ENCODE measurements at regions not wholly inside any gene's neighbourhood (a gene's known extent, or its start where the extent isn't known, plus 50 kb on each side); places are given as distances from the start of the nearest gene placed in this dataset.

- TF ChIP-seq, protein P1, sequence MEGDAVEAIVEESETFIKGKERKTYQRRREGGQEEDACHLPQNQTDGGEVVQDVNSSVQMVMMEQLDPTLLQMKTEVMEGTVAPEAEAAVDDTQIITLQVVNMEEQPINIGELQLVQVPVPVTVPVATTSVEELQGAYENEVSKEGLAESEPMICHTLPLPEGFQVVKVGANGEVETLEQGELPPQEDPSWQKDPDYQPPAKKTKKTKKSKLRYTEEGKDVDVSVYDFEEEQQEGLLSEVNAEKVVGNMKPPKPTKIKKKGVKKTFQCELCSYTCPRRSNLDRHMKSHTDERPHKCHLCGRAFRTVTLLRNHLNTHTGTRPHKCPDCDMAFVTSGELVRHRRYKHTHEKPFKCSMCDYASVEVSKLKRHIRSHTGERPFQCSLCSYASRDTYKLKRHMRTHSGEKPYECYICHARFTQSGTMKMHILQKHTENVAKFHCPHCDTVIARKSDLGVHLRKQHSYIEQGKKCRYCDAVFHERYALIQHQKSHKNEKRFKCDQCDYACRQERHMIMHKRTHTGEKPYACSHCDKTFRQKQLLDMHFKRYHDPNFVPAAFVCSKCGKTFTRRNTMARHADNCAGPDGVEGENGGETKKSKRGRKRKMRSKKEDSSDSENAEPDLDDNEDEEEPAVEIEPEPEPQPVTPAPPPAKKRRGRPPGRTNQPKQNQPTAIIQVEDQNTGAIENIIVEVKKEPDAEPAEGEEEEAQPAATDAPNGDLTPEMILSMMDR (IDR thresholded peaks at IDR 0.05) = no peak
- no peak for TF ChIP-seq POLR2A (IDR thresholded peaks at IDR 0.05)
Observed at GRCh38 chr1:192087334-192087733, 70.9 kb upstream of the RGS18 start.
